Right cardiac atrium (tissue), 5 donors: ENCODE measurements at regions not wholly inside any gene's neighbourhood (a gene's known extent, or its start where the extent isn't known, plus 50 kb on each side); places are given as distances from the start of the nearest gene placed in this dataset.
"Not testable (repeated sequence)": the region's sequence is repeated elsewhere in the genome, so short reads cannot be mapped to it uniquely, and the experiment has no call there.

Experiments
- ATAC-seq, 2 donors: fragments of 200-7000 bp; cut with Tn5 transposase; one replicate each; pipeline versions ENCODE4 v1.8.0 to v1.9.1; 2020; ENCODE audit warnings: moderate library complexity in 2 of 2, mild to moderate bottlenecking in 1 of 2
- DNase-seq, 3 donors: peaks; one replicate each; pipeline ENCODE4 v3.0.0-alpha.2; 2020
- H3K27ac ChIP-seq: one replicate; pipeline ENCODE4 v1.5.1; 2013; ENCODE audit warnings: mild to moderate bottlenecking, low read length, control low read depth, moderate library complexity
- H3K27me3 ChIP-seq: one replicate; pipeline ENCODE4 v1.6.1; 2013; ENCODE audit not compliant: control insufficient read depth, insufficient read depth
- H3K4me1 ChIP-seq: one replicate; pipeline ENCODE4 v1.6.1; 2013; ENCODE audit warnings: low read length; ENCODE audit not compliant: control insufficient read depth, insufficient read depth
- H3K4me3 ChIP-seq: one replicate; pipeline ENCODE4 v1.5.1; 2013; ENCODE audit warnings: low read length, control low read depth
- H3K9me3 ChIP-seq: one replicate; pipeline ENCODE4 v1.6.1; 2013; ENCODE audit warnings: low read length; ENCODE audit not compliant: control insufficient read depth
- WGBS: extraction: QIAGEN DNeasy Blood & Tissue Kit; methylation state at CpG from one replicate; pipeline ENCODE4 v1.1.7; 2013; 5-methylcytosine and 5-hydroxymethylcytosine counted together
- intact Hi-C, 4 donors: fragments of 100-400 bp; cut with DNase I; formaldehyde crosslinking; loops; one replicate each; pipeline versions ENCODE4 v1.11.0 to v1.14.0; 2022 to 2023
- donor health status: healthy with polysubstance abuse.
- donor health status: DM: no; HTN: yes; CAD: no.
- donor health status: DM: no; HTN: no; CAD: no.
- donor health status: DM: no; HTN: yes; CAD: no; lungs with severe emphysema.
- donor health status: DM: yes; HTN: yes; CAD: no.

GRCh38 chr12:67068204-67068731 is 200.9 kb upstream of the CAND1 start:
- Histone ChIP-seq H3K27me3 (no peaks in the 10 kb centered on the region), H3K4me1 (peaks cover 3% of the 10 kb centered on the region), H3K4me3 (peak overlapping the region; percentile 89), H3K27ac (no peak overlapping the region), H3K9me3 (no peaks in the 10 kb centered on the region)
- peak in 2 of 3 donors; percentile 37 to 46 for DNase-seq
- 1% methylated on average over 20 of the region's 20 CpGs for WGBS
- intact Hi-C loops: no loop called here
- peak; percentile 20 to 38 for ATAC-seq

DNA sequence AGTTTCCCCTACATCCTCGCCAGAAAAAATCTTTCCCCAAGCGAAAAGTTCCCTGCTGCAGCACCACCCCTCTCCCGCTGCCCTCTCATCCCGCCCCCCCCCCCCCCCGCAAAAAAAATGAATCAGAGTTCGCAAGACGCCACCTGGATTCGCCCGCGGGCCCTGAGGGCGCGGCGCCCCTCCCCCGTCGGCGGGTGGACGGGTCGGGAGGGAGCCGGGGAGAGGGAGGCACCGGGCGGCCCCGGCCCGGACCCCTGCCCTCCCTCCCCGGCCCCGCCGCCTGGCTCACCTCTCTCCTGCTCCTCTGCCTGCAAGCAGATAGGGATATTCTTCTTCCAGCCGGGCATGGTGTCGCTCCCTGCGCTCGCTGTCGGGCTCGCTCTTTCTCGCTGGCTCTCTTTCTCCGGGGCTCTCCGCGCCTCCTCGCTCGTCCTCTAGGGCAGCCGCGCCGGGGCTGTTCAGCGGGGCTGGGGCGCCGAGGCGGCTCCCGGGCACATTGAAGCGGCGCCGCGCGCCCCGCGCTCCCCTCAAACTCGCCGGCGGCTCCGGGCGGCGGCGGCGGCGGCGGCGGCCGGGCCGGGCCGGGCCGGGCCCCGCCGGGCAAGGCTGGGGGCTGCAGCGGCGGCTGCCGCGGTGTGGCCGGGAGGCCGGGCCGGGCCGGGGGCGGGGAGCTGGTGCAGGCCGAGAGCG is 200.3 kb upstream of the CAND1 start:
- Histone ChIP-seq H3K4me3 (peak overlapping the region; percentile 89), H3K27ac (peak overlapping the region; percentile 86), H3K4me1 (peaks cover 3% of the 10 kb centered on the region), H3K9me3 (no peaks in the 10 kb centered on the region), H3K27me3 (no peaks in the 10 kb centered on the region)
- ATAC-seq (peak; percentile 55 to 67), DNase-seq (peak in 2 of 3 donors; percentile 64 to 69)
- intact Hi-C loops: no loop called here
- WGBS: under 1% methylated on average over 68 of the region's 81 CpGs

GRCh38 chr12:67069451-67070306 is 199.5 kb upstream of the CAND1 start:
- Histone ChIP-seq H3K9me3 (no peaks in the 10 kb centered on the region), H3K4me1 (peaks cover 3% of the 10 kb centered on the region), H3K27ac (peak overlapping the region; percentile 34), H3K27me3 (no peaks in the 10 kb centered on the region), H3K4me3 (peak overlapping the region; percentile 89)
- intact Hi-C loops: no loop called here
- WGBS: 2% methylated on average over 68 of the region's 68 CpGs
- DNase-seq: peak in 2 of 3 donors; percentile 60 to 71
- peak; percentile 74 to 75 for ATAC-seq

DNA sequence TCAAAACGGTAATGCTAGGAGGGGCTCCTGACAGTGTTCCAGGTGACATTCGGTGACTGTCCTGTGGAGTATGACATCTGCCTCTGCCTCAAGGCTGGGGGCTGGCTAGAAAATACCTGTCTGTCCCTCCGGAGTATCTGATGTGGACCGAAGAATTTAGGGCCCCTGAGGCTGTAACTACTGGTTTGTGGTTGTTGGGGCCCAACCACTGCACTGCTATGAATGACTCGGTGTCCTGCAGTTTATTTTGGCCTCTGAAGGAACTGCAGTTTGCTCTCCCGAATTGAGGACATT is 198.9 kb upstream of the CAND1 start:
- WGBS: 64% methylated on average over 6 of the region's 6 CpGs
- peaks cover 3% of the 10 kb centered on the region for H3K4me1 ChIP-seq
- intact Hi-C loops: no loop called here
- ATAC-seq: peak in 1 of 2 donors; percentile 6
- no peaks in the 10 kb centered on the region for H3K9me3 ChIP-seq
- H3K27me3 ChIP-seq: no peaks in the 10 kb centered on the region
- peak overlapping the region; percentile 31 for H3K27ac ChIP-seq
- H3K4me3 ChIP-seq: no peak overlapping the region
- DNase-seq: no peak

DNA sequence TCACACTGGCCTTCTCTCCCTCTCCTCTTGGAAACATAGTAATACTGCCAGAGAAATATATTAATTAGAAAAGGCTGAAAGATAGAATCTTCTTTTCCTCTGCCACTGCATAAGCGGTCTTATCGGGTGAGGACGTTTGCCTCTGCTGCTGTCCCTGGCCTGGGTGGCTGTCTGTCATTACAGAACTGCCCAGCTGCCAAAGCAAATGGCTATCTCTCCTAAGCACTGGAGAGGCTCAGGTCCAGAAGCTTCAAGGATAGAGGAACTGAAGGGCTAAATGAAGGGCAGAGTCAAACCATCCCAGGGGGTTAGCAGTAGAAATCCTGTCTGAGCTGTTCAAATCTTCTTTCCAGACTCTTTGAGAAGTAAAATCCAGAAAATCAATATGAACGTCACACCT is 198.6 kb upstream of the CAND1 start:
- Histone ChIP-seq H3K9me3 (no peaks in the 10 kb centered on the region), H3K4me3 (no peak overlapping the region), H3K27me3 (no peaks in the 10 kb centered on the region), H3K27ac (no peak overlapping the region), H3K4me1 (peaks cover 3% of the 10 kb centered on the region)
- ATAC-seq (peak; percentile 24 to 43), DNase-seq (no peak)
- intact Hi-C loops: no loop called here
- WGBS: 63% methylated on average over 4 of the region's 4 CpGs

- not testable (repeated sequence) for H3K4me1 ChIP-seq
- 86% methylated on average over 4 of the region's 4 CpGs for WGBS
These were observed 196.9 kb upstream of the CAND1 start for GRCh38 chr12:67072281-67072680.

GRCh38 chr12:67073336-67073735 is 195.8 kb upstream of the CAND1 start:
- H3K27me3 ChIP-seq: no peaks in the 10 kb centered on the region
- no peak overlapping the region for H3K4me3 ChIP-seq
- 39% methylated on average over 1 of the region's 1 CpG for WGBS
- no peak for ATAC-seq
- intact Hi-C loops: no loop called here
- no peak for DNase-seq
- peaks cover 3% of the 10 kb centered on the region for H3K4me1 ChIP-seq
- no peaks in the 10 kb centered on the region for H3K9me3 ChIP-seq
- no peak overlapping the region for H3K27ac ChIP-seq

More at GRCh38 chr12:67072281-67072680, 196.9 kb upstream of the CAND1 start:
- intact Hi-C loops, ATAC-seq, H3K9me3 ChIP-seq, H3K27me3 ChIP-seq, H3K27ac ChIP-seq, DNase-seq, H3K4me3 ChIP-seq: not testable (repeated sequence)

GRCh38 chr12:67074072-67074471 is 195.1 kb upstream of the CAND1 start:
- H3K9me3 ChIP-seq: no peaks in the 10 kb centered on the region
- ATAC-seq (no peak), DNase-seq (no peak)
- no peak overlapping the region for H3K4me3 ChIP-seq
- H3K27me3 ChIP-seq: no peaks in the 10 kb centered on the region
- WGBS: 88% methylated on average over 6 of the region's 6 CpGs
- intact Hi-C loops: no loop called here
- H3K27ac ChIP-seq: no peak overlapping the region
- peaks cover 3% of the 10 kb centered on the region for H3K4me1 ChIP-seq

- WGBS: 83% methylated on average over 1 of the region's 1 CpG
These were observed 191.5 kb upstream of the CAND1 start for GRCh38 chr12:67077617-67078016.

DNA sequence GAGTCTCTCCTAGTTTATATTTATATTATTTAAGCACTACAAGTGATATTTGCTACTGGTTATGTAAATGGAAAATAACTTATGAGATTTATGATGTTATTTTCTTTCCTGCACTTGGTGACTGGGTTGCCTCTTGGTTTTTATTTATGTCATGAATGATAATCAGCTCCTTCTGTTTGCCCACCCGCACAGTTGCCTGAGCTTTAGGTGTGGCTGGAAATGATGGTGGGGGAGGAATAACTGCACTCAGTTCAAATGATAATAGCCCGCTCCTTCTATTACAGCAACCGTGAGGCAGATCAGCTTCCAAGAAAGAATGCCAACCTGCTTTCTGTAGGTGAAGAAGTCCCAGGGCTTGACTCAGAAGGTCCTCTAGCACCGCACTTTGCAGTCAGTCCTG is 190.2 kb upstream of the CAND1 start:
- Histone ChIP-seq H3K4me3 (no peak overlapping the region), H3K9me3 (no peaks in the 10 kb centered on the region), H3K27me3 (no peaks in the 10 kb centered on the region), H3K27ac (no peak overlapping the region), H3K4me1 (no peaks in the 10 kb centered on the region)
- WGBS: 59% methylated on average over 4 of the region's 4 CpGs
- intact Hi-C loops: no loop called here
- no peak for ATAC-seq
- DNase-seq: no peak

More at GRCh38 chr12:67077617-67078016, 191.5 kb upstream of the CAND1 start:
- DNase-seq (no peak), ATAC-seq (no peak)
- H3K9me3 ChIP-seq: no peaks in the 10 kb centered on the region
- H3K4me3 ChIP-seq: no peak overlapping the region
- H3K27me3 ChIP-seq: no peaks in the 10 kb centered on the region
- intact Hi-C loops: no loop called here
- H3K27ac ChIP-seq: no peak overlapping the region
- no peaks in the 10 kb centered on the region for H3K4me1 ChIP-seq

DNA sequence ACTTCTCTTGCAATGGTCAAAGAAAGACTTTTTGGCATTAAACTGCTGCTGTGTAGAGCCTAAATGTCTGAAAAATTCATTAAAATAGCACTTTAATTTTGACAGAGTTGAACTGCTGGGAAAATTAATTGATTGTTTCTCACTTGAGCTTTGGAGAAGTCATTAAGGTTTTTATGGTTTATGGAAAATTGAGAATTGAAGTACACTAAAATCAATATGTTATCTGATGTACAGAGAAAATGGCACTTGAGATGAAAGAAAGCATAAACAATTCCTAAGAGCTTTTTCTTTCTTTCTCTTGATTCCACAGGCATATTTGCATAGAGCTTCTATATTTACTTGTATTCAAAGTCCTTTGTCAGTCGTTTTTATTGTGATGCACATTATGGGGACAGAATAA is 188.5 kb upstream of the CAND1 start:
- H3K4me1 ChIP-seq: no peaks in the 10 kb centered on the region
- 55% methylated on average over 1 of the region's 1 CpG for WGBS
- H3K27me3 ChIP-seq: no peaks in the 10 kb centered on the region
- H3K27ac ChIP-seq: no peak overlapping the region
- ATAC-seq (no peak), DNase-seq (no peak)
- H3K4me3 ChIP-seq: no peak overlapping the region
- intact Hi-C loops: no loop called here
- H3K9me3 ChIP-seq: no peaks in the 10 kb centered on the region
